HCT116 (cell line): ENCODE measurements at regions not wholly inside any gene's neighbourhood (a gene's known extent, or its start where the extent isn't known, plus 50 kb on each side); places are given as distances from the start of the nearest gene placed in this dataset.

Experiments
- ATF3 ChIP-seq: IDR thresholded peaks from 2 replicates; pipeline ENCODE4 v1.6.1; 2012
- CTCF ChIP-seq, 3 experiments: fragments of 200-600 bp in 1 of 3; sonication (generic) in 1 of 3; IDR thresholded peaks in 2 of 3; conservative IDR thresholded peaks in 1 of 3; 2 replicates each; pipeline ENCODE4 v1.5.1; 2012 to 2017; ENCODE audit warnings: low read depth in 2 of 3, low read length in 2 of 3, antibody characterized with exemption in 1 of 3, borderline replicate concordance in 1 of 3, control low read depth in 1 of 3, mild to moderate bottlenecking in 1 of 3, mixed read lengths in 1 of 3, mixed run types in 1 of 3, moderate library complexity in 1 of 3; ENCODE audit not compliant: insufficient read depth in 1 of 3
- EZH2 ChIP-seq: fragments of 200-600 bp; sonication (generic); IDR thresholded peaks from 2 replicates; pipeline ENCODE4 v1.6.1; 2017; ENCODE audit warnings: antibody characterized with exemption, mixed run types
- EZH2phosphoT487 ChIP-seq: fragments of 200-600 bp; IDR thresholded peaks from 2 replicates; pipeline ENCODE4 v1.6.1; 2018; ENCODE audit warnings: antibody characterized with exemption, borderline replicate concordance
- MAX ChIP-seq: IDR thresholded peaks from 2 replicates; pipeline ENCODE4 v1.6.1; 2012
- POLR2A ChIP-seq: IDR thresholded peaks from 2 replicates; pipeline ENCODE4 v1.7.0; 2011; ENCODE audit warnings: borderline replicate concordance; ENCODE audit not compliant: insufficient read depth, insufficient read length; ENCODE audit errors: extremely low read depth
- POLR2AphosphoS5 ChIP-seq: IDR thresholded peaks from 2 replicates; pipeline ENCODE4 v1.6.1; 2011; ENCODE audit warnings: mild to moderate bottlenecking, low read depth, low read length, moderate library complexity
- REST ChIP-seq: IDR thresholded peaks from 2 replicates; pipeline ENCODE4 v1.6.1; 2012; ENCODE audit warnings: low read depth
- SIN3A ChIP-seq: IDR thresholded peaks from 2 replicates; pipeline ENCODE4 v1.6.1; 2012; ENCODE audit warnings: low read depth
- SP1 ChIP-seq: IDR thresholded peaks from 2 replicates; pipeline ENCODE4 v1.6.1; 2012; ENCODE audit warnings: low read depth
- SRF ChIP-seq: IDR thresholded peaks from 2 replicates; pipeline ENCODE4 v1.6.1; 2012; ENCODE audit warnings: low read depth
- TCF7L2 ChIP-seq: IDR thresholded peaks from 2 replicates; pipeline ENCODE4 v1.7.0; 2011; ENCODE audit warnings: borderline replicate concordance, inconsistent platforms; ENCODE audit not compliant: insufficient read depth, insufficient read length; ENCODE audit errors: extremely low read depth
- ZBTB33 ChIP-seq: IDR thresholded peaks from 2 replicates; pipeline ENCODE4 v1.6.1; 2011; ENCODE audit warnings: mild to moderate bottlenecking, low read length, moderate library complexity; ENCODE audit not compliant: insufficient replicate concordance; ENCODE audit errors: extremely low read depth
- ZFX ChIP-seq: fragments of 450-650 bp; IDR thresholded peaks from 2 replicates; pipeline ENCODE4 v1.6.1; 2017

- TF ChIP-seq REST (no peak), POLR2A (no peak), POLR2AphosphoS5 (no peak), EZH2phosphoT487 (no peak), EZH2 (no peak), ZBTB33 (no peak), SIN3A (no peak), SRF (no peak), SP1 (no peak), MAX (no peak), ATF3 (no peak), CTCF (IDR thresholded peaks at IDR 0.05 in 2 of 3, conservative IDR thresholded peaks at IDR 0.05 in 1 of 3; ENCODE audit: borderline replicate concordance in 1 of 3, insufficient read depth in 1 of 3, low read depth in 2 of 3, low read length in 2 of 3) (no peak), ZFX (no peak), TCF7L2 (no peak)
These were observed 355.3 kb downstream of the SOX9 start for GRCh38 chr17:72476134-72476533.
